Activated naive CD4-positive, alpha-beta T cell treated with anti-CD3 and anti-CD28 coated beads, Interleukin-2, amount 10 ng/mL, durations not matched to agents 7 days and 5 days (primary cell): ENCODE measurements at regions not wholly inside any gene's neighbourhood (a gene's known extent, or its start where the extent isn't known, plus 50 kb on each side); places are given as distances from the start of the nearest gene placed in this dataset.

Experiments
- CTCF ChIA-PET: fragments of 350-600 bp; sonication (Branson Sonifier 250); formaldehyde crosslinking; loops from one replicate; lab custom pipeline; 2021; ENCODE audit warnings: antibody characterized with exemption; lab: Charles Lee
- DNase-seq: peaks from one replicate; pipeline ENCODE4 v3.0.0-alpha.2; 2020
- H3K27ac Mint-ChIP-seq: one replicate; pipeline ENCODE4 v1.8.0; 2021; ENCODE audit warnings: mild to moderate bottlenecking, moderate library complexity, mixed read lengths
- H3K27me3 Mint-ChIP-seq: one replicate; pipeline ENCODE4 v1.8.0; 2021; ENCODE audit warnings: mild to moderate bottlenecking, mixed read lengths
- H3K36me3 Mint-ChIP-seq: one replicate; pipeline ENCODE4 v1.8.0; 2021; ENCODE audit warnings: mixed read lengths
- H3K4me1 Mint-ChIP-seq: one replicate; pipeline ENCODE4 v1.8.0; 2021; ENCODE audit warnings: mixed read lengths
- H3K4me3 Mint-ChIP-seq: one replicate; pipeline ENCODE4 v1.8.0; 2021; ENCODE audit warnings: mild to moderate bottlenecking, moderate library complexity, mixed read lengths
- H3K9me3 Mint-ChIP-seq: one replicate; pipeline ENCODE4 v1.8.0; 2021; ENCODE audit warnings: mixed read lengths

GRCh38 chr6:166752928-166753721, 126.1 kb upstream of the RPS6KA2 start:
- Mint-ChIP-seq H3K27me3 (peaks cover 38% of the 10 kb centered on the region), H3K4me1 (peaks cover 11% of the 10 kb centered on the region), H3K27ac (no peak overlapping the region), H3K4me3 (no peak overlapping the region), H3K9me3 (no peaks in the 10 kb centered on the region), H3K36me3 (no peaks in the 10 kb centered on the region)
- CTCF ChIA-PET: no interaction called here
- DNase-seq: no peak

DNA sequence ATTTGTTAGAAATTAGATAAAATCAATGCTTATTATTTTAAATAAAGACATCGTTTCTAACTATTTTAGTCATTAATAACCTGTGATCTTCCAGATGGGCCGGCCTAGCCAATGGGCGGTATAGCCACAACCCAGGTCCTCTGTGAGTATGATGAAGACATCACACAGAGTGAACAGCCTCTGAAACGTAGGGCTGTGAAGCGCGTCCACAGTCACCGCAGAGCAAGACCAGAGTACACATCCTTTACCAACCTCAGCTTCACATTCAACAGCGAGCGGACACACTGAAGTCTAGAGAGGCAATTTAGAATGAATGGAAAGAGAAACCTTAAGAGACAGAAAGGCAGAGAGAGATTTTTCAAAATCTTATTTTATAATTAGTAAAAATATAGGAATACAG, 125.0 kb upstream of the RPS6KA2 start:
- CTCF ChIA-PET: no interaction called here
- no peaks in the 10 kb centered on the region for H3K36me3 Mint-ChIP-seq
- H3K27me3 Mint-ChIP-seq: peaks cover 27% of the 10 kb centered on the region
- no peak for DNase-seq
- peaks cover 1% of the 10 kb centered on the region for H3K4me1 Mint-ChIP-seq
- H3K9me3 Mint-ChIP-seq: no peaks in the 10 kb centered on the region
- H3K27ac Mint-ChIP-seq: no peak overlapping the region
- H3K4me3 Mint-ChIP-seq: no peak overlapping the region

- no peak overlapping the region for H3K4me3 Mint-ChIP-seq
- no peak for DNase-seq
- no peaks in the 10 kb centered on the region for H3K4me1 Mint-ChIP-seq
- H3K36me3 Mint-ChIP-seq: no peaks in the 10 kb centered on the region
- H3K9me3 Mint-ChIP-seq: no peaks in the 10 kb centered on the region
- CTCF ChIA-PET: interaction anchor here (1.2 kb wide), 1 partner anchor 24 kb away, joined by 6 read pairs; no protein-coding TSS in a partner anchor
- no peak overlapping the region for H3K27ac Mint-ChIP-seq
- peaks cover 26% of the 10 kb centered on the region for H3K27me3 Mint-ChIP-seq
Observed at GRCh38 chr6:166751051-166751595, 124.1 kb upstream of the RPS6KA2 start.

GRCh38 chr6:166750108-166750793, 123.2 kb upstream of the RPS6KA2 start:
- Mint-ChIP-seq H3K27me3 (peaks cover 22% of the 10 kb centered on the region), H3K4me1 (no peaks in the 10 kb centered on the region), H3K27ac (no peak overlapping the region), H3K9me3 (no peaks in the 10 kb centered on the region), H3K4me3 (no peak overlapping the region), H3K36me3 (no peaks in the 10 kb centered on the region)
- DNase-seq: no peak
- CTCF ChIA-PET: interaction anchor here (1.2 kb wide), 1 partner anchor 25 kb away, joined by 6 read pairs; no protein-coding TSS in a partner anchor

DNA sequence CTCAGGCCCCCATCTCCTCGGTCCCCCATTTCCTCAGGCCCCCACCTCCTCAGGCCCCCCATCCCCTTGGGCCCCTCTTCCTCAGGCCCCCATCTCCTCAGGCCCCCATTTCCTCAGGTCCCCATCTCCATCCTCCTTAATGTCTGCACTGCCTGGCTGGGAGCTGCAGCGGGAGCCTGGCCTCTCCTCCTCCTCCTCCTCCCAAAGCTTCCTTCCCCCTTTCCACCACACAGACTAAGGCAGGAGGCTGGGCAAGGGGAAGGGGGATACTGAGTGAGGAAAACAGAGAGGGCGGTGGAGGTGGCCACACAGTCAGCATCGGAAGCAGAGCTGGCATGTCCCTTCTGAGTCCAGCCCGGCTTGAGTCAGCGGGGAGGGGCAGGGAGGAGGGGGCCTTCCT, 122.6 kb upstream of the RPS6KA2 start:
- no peak for DNase-seq
- Mint-ChIP-seq H3K9me3 (no peaks in the 10 kb centered on the region), H3K27ac (no peak overlapping the region), H3K27me3 (peaks cover 20% of the 10 kb centered on the region), H3K4me3 (no peak overlapping the region), H3K4me1 (no peaks in the 10 kb centered on the region), H3K36me3 (no peaks in the 10 kb centered on the region)
- CTCF ChIA-PET: no interaction called here

- CTCF ChIA-PET: interaction anchor here (1.2 kb wide), 1 partner anchor 21 kb away, joined by 3 read pairs; no protein-coding TSS in a partner anchor
- H3K36me3 Mint-ChIP-seq: no peaks in the 10 kb centered on the region
Observed at GRCh38 chr6:166747644-166748595, 120.9 kb upstream of the RPS6KA2 start.

DNA sequence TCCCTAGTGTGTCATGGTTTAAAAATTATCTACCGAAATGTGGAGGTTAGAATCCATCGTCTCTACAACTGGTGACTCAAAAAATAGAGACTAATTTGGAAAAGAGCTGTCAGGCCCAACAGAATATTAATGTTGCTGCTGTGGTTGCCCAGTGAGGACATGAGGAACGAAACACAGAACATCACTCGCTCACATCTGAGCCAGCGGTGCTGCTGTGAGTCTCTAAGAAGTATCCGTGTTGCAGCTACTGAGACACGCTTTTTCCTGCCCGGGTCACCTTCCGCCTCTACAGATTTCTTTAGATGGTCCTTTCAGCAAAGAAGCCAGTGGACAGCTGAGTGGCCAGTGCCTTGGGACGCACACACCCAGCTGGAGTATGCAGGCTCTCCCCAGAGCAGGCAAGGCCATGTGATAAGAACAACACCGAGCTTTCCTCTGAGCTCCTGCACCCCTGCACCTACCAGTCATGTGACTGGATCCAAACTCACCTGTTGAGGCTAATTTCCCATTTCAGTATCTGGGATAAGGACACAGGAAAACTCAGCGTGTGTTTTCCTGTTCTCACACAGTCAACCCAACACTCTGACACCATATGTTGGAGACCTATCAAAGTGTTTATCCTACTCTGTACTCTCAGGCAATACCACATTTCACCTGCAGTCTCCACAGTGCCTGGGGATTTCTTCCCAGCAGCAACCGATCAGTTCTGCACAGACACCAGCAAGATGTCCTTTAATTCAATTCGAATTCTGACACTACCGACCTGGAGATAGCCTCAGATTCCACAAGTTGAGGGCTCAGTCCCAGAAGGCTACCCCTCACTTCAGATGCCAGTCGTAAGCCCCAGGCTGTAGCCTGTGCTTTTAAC, 119.0 kb upstream of the RPS6KA2 start:
- CTCF ChIA-PET: no interaction called here
- H3K27ac Mint-ChIP-seq: no peak overlapping the region

More at GRCh38 chr6:166747644-166748595, 120.9 kb upstream of the RPS6KA2 start:
- Mint-ChIP-seq H3K9me3 (no peaks in the 10 kb centered on the region), H3K27me3 (peaks cover 14% of the 10 kb centered on the region), H3K4me3 (no peak overlapping the region), H3K27ac (no peak overlapping the region), H3K4me1 (no peaks in the 10 kb centered on the region)
- DNase-seq: no peak

DNA sequence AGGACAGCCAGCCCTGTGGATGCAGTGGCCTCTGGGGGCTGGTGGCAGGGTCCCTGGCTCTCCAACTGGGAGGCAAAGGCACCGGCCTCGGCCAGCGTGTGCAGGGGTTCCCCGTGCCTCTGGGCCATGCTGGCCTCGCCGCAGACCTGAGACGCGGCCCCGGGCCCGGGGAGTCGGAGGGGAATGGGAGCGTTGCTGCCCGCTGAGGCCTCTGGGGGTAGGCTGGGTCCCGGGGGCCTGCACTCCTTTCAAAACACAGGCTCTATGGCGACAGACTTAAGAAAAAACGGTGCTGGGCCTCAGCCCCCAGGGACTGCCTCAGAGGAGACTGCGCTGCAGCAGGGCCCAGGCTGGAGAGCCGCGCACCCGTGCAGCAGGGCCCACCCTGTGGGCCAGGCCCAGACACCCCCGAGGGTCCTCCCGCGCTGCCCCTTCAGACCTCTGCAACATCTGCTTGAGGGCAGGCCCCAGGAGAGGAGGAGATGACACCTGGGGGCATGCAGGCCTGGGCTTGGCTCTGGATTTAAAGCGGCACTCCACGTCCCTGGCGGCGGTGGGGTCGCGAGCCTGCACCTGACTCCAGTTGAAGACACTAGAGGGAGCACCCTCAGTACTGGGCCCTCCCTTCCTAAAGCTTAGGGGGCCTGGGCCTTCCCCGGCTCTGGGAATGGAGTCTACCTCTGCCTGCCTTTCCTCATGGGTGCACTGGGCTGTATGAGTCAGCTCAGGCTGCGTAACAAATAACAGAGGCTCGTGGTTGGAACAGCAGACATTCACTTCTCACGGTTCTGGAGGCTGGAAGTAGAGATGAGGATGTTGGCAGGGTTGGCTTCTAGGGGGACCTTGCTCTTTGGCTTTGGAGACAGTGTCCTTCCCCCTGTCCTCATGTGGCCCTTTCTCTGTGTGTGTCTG, 117.4 kb upstream of the RPS6KA2 start:
- Mint-ChIP-seq H3K9me3 (no peaks in the 10 kb centered on the region), H3K27ac (no peak overlapping the region), H3K4me1 (peaks cover 4% of the 10 kb centered on the region), H3K36me3 (no peaks in the 10 kb centered on the region), H3K27me3 (no peaks in the 10 kb centered on the region), H3K4me3 (no peak overlapping the region)
- no peak for DNase-seq
- CTCF ChIA-PET: interaction anchor here (0.6 kb wide), 1 partner anchor 1089 kb away, joined by 3 read pairs; no protein-coding TSS in a partner anchor

More for the DNA sequence above, 119.0 kb upstream of the RPS6KA2 start:
- H3K36me3 Mint-ChIP-seq: no peaks in the 10 kb centered on the region
- peaks cover 6% of the 10 kb centered on the region for H3K27me3 Mint-ChIP-seq
- DNase-seq: no peak
- no peak overlapping the region for H3K4me3 Mint-ChIP-seq
- H3K9me3 Mint-ChIP-seq: no peaks in the 10 kb centered on the region
- H3K4me1 Mint-ChIP-seq: no peaks in the 10 kb centered on the region

DNA sequence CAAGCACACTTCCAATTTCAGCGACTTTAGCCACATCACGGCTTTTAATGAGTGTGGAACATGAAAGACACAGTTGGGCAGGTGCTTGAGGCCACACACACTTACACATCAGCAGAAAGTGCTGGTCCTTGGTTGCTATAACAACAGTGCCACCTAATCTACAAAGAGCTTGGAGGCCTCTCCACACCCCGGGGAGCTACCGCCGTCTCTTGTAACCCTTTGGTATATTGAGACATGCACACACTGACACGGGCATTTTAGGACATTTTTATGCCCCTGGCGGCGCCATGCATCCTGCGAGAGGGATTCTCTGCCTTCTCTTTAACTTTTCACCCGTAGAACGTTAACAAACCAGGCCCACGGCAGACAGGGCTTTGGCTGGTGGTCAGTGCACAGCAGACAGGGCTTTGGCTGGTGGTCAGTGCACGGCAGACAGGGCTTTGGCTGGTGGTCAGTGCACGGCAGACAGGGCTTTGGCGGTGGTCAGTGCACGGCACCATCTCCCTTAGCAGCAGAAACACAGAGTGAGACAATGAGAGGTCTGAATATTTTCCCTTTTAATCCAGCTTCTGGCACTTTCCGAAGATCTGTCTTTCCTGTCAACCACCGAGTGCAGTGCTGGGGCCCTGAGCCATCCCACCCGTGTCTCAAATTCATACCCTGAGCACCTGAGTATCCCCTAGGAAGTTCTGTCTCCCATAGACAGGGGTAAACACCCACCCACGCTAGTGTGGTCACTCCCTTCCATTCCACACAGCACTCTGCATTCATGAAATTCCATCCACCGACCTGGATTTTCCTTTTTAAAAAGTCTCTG, 116.6 kb upstream of the RPS6KA2 start:
- Mint-ChIP-seq H3K9me3 (no peaks in the 10 kb centered on the region), H3K36me3 (no peaks in the 10 kb centered on the region), H3K4me1 (peaks cover 4% of the 10 kb centered on the region), H3K27me3 (no peaks in the 10 kb centered on the region), H3K4me3 (no peak overlapping the region), H3K27ac (no peak overlapping the region)
- CTCF ChIA-PET: no interaction called here
- DNase-seq: no peak

DNA sequence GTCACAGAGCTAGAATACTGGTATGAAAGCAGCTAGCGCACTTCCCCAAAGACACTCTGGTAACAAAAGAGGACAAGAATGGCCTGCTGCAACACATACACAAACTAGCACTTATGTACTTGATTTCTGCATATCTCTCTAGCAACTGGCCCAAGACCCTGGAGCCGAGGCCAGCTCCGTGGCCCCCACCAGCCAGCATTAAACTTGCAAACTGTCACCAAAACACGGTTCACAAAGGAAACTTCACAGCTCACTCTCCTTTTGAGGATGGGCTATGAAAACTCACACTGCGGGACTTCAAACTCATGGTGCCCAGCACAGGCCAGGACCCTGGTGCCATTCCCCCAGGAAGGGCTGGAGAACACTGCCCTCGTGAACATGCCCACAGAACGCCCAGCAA, 115.9 kb upstream of the RPS6KA2 start:
- DNase-seq: no peak
- no peaks in the 10 kb centered on the region for H3K9me3 Mint-ChIP-seq
- H3K4me3 Mint-ChIP-seq: no peak overlapping the region
- CTCF ChIA-PET: no interaction called here
- H3K4me1 Mint-ChIP-seq: peaks cover 4% of the 10 kb centered on the region
- H3K27ac Mint-ChIP-seq: no peak overlapping the region
- no peaks in the 10 kb centered on the region for H3K27me3 Mint-ChIP-seq
- no peaks in the 10 kb centered on the region for H3K36me3 Mint-ChIP-seq

- Mint-ChIP-seq H3K4me3 (no peak overlapping the region), H3K27ac (no peak overlapping the region), H3K9me3 (no peaks in the 10 kb centered on the region), H3K36me3 (no peaks in the 10 kb centered on the region), H3K4me1 (peaks cover 4% of the 10 kb centered on the region), H3K27me3 (peaks cover 3% of the 10 kb centered on the region)
- CTCF ChIA-PET: no interaction called here
- DNase-seq: no peak
Observed at GRCh38 chr6:166739976-166740318, 112.9 kb upstream of the RPS6KA2 start.
